CD14-positive monocyte (primary cell): ENCODE measurements at regions not wholly inside any gene's neighbourhood (a gene's known extent, or its start where the extent isn't known, plus 50 kb on each side); places are given as distances from the start of the nearest gene placed in this dataset.

Experiments
- DNase-seq, 3 donors: peaks; one replicate each; pipeline ENCODE4 v3.0.0-alpha.2; 2011 to 2022
- H2AFZ ChIP-seq: 2 replicates; pipeline ENCODE4 v1.6.0; 2012; ENCODE audit warnings: mild to moderate bottlenecking, low read depth, low read length, inconsistent platforms; ENCODE audit not compliant: insufficient read depth, poor library complexity, severe bottlenecking
- H3K27ac ChIP-seq, 2 donors: 1 replicate in 1 of 2; 2 replicates in 1 of 2; pipeline ENCODE4 v1.5.1; 2012 to 2013; ENCODE audit warnings: low read length in 2 of 2, control low read depth in 1 of 2, inconsistent platforms in 1 of 2, low read depth in 1 of 2, mild to moderate bottlenecking in 1 of 2
- H3K27me3 ChIP-seq, 2 donors: one replicate each; pipeline versions ENCODE4 v1.6.0 to v1.6.1; 2011 to 2013; ENCODE audit warnings: low read length in 2 of 2; ENCODE audit not compliant: control insufficient read depth in 2 of 2, insufficient read depth in 2 of 2
- H3K36me3 ChIP-seq, 2 donors: replicated peaks in 1 of 2; 1 replicate in 1 of 2; 2 replicates in 1 of 2; pipeline versions ENCODE4 v1.5.1 to v1.6.1; 2012 to 2013; ENCODE audit warnings: low read length in 2 of 2, control low read depth in 1 of 2, inconsistent platforms in 1 of 2, mild to moderate bottlenecking in 1 of 2; ENCODE audit not compliant: insufficient read depth in 2 of 2, control insufficient read depth in 1 of 2
- H3K4me1 ChIP-seq, 2 donors: 1 replicate in 1 of 2; 2 replicates in 1 of 2; pipeline versions ENCODE4 v1.5.1 to v1.6.1; 2012 to 2013; ENCODE audit warnings: low read length in 2 of 2, control low read depth in 1 of 2, inconsistent platforms in 1 of 2, mild to moderate bottlenecking in 1 of 2, moderate library complexity in 1 of 2; ENCODE audit not compliant: insufficient read depth in 2 of 2, control insufficient read depth in 1 of 2
- H3K4me2 ChIP-seq: replicated peaks from 2 replicates; pipeline ENCODE3; 2012; ENCODE audit warnings: low read length, moderate library complexity, mild to moderate bottlenecking; ENCODE audit not compliant: poor library complexity, severe bottlenecking; ENCODE audit errors: extremely low read depth
- H3K4me3 ChIP-seq, 3 experiments: fragments of 200-600 bp in 1 of 3; sonication (generic) in 1 of 3; replicated peaks in 1 of 3; 1 replicate in 2 of 3; 2 replicates in 1 of 3; pipeline ENCODE4 v1.5.1; 2011 to 2013; ENCODE audit warnings: low read length in 3 of 3, mild to moderate bottlenecking in 3 of 3, control low read depth in 2 of 3, low read depth in 2 of 3, inconsistent platforms in 1 of 3, moderate library complexity in 1 of 3
- H3K79me2 ChIP-seq: 2 replicates; pipeline ENCODE4 v1.6.0; 2012; ENCODE audit warnings: mild to moderate bottlenecking, control low read depth, inconsistent platforms, low read length, moderate library complexity; ENCODE audit not compliant: insufficient read depth
- H3K9ac ChIP-seq: 2 replicates; pipeline ENCODE4 v1.6.0; 2017; ENCODE audit warnings: low read length, mild to moderate bottlenecking; ENCODE audit not compliant: insufficient read depth, poor library complexity, severe bottlenecking
- H3K9me3 ChIP-seq, 2 donors: replicated peaks in 1 of 2; 1 replicate in 1 of 2; 2 replicates in 1 of 2; pipeline versions ENCODE4 v1.5.1 to v1.6.1; 2012 to 2013; ENCODE audit warnings: low read length in 2 of 2, control low read depth in 1 of 2; ENCODE audit not compliant: control insufficient read depth in 1 of 2, insufficient read depth in 1 of 2
- H4K20me1 ChIP-seq: 2 replicates; pipeline ENCODE4 v1.6.0; 2012; ENCODE audit warnings: mild to moderate bottlenecking, low read length, control low read depth, moderate library complexity; ENCODE audit not compliant: insufficient read depth
- H3K27ac Mint-ChIP-seq, 7 donors: one replicate each; pipeline ENCODE4 v1.8.0; 2020; ENCODE audit warnings: mild to moderate bottlenecking in 7 of 7, mixed read lengths in 7 of 7, moderate library complexity in 6 of 7, inconsistent platforms in 2 of 7
- H3K27me3 Mint-ChIP-seq, 3 donors: one replicate each; pipeline ENCODE4 v1.8.0; 2021 to 2022; ENCODE audit warnings: low read depth in 3 of 3, mild to moderate bottlenecking in 3 of 3, mixed read lengths in 3 of 3, moderate library complexity in 3 of 3, inconsistent platforms in 1 of 3
- H3K36me3 Mint-ChIP-seq, 2 donors: one replicate each; pipeline ENCODE4 v1.8.0; 2020; ENCODE audit warnings: mixed read lengths in 2 of 2, inconsistent platforms in 1 of 2, mild to moderate bottlenecking in 1 of 2
- H3K4me1 Mint-ChIP-seq: one replicate; pipeline ENCODE4 v1.8.0; 2020; ENCODE audit warnings: mild to moderate bottlenecking, mixed read lengths
- H3K4me3 Mint-ChIP-seq, 2 donors: one replicate each; pipeline ENCODE4 v1.8.0; 2020; ENCODE audit warnings: mild to moderate bottlenecking in 2 of 2, mixed read lengths in 2 of 2, moderate library complexity in 1 of 2
- H3K9me3 Mint-ChIP-seq, 7 donors: one replicate each; pipeline ENCODE4 v1.8.0; 2020 to 2022; ENCODE audit warnings: mixed read lengths in 7 of 7, mild to moderate bottlenecking in 6 of 7, moderate library complexity in 6 of 7, inconsistent platforms in 2 of 7
- CTCF ChIP-seq: fragments of 200-600 bp; IDR thresholded peaks from one replicate; pipeline ENCODE4 v1.8.0; 2022; ENCODE audit warnings: antibody characterized with exemption, mild to moderate bottlenecking
- WGBS: methylation state at CpG from one replicate; pipeline ENCODE4 v1.1.5; 2013; ENCODE audit warnings: missing lambda C conversion rate; ENCODE audit not compliant: insufficient coverage; 5-methylcytosine and 5-hydroxymethylcytosine counted together
- intact Hi-C, 2 donors: fragments of 100-400 bp; cut with micrococcal nuclease; formaldehyde crosslinking; loops; one replicate each; pipeline versions ENCODE4 v1.15.0 to v1.15.1; 2023

- peaks cover 0 to 9% of the 10 kb centered on the region in 2 donors for H3K9me3 ChIP-seq
- no peaks in the 10 kb centered on the region for H3K27me3 ChIP-seq
- H3K27ac ChIP-seq: no peak overlapping the region
- H3K4me1 ChIP-seq: no peaks in the 10 kb centered on the region
- H3K4me3 ChIP-seq: no peak overlapping the region
- no peak overlapping the region for H3K9ac ChIP-seq
- H3K36me3 Mint-ChIP-seq: no peaks in the 10 kb centered on the region
- H3K36me3 ChIP-seq: no peaks in the 10 kb centered on the region
- H3K9me3 Mint-ChIP-seq: peaks cover 0 to 10% (median 3%) of the 10 kb centered on the region in 7 donors
- no peak for DNase-seq
- intact Hi-C loops: no loop called here
- no peaks in the 10 kb centered on the region for H4K20me1 ChIP-seq
- H3K4me3 Mint-ChIP-seq: no peak overlapping the region
- no peaks in the 10 kb centered on the region for H3K79me2 ChIP-seq
- H3K27ac Mint-ChIP-seq: no peak overlapping the region
- no peaks in the 10 kb centered on the region for H3K27me3 Mint-ChIP-seq
- no peak overlapping the region for H3K4me2 ChIP-seq
- no CpG with 5 or more reads among the region's 1 CpG for WGBS
- H2AFZ ChIP-seq: no peak overlapping the region
- no peak for TF ChIP-seq CTCF
- H3K4me1 Mint-ChIP-seq: no peaks in the 10 kb centered on the region
Measured at GRCh38 chr14:28570391-28570790, 196.2 kb upstream of the FOXG1 start.

GRCh38 chr14:28571636-28572035 is 195.0 kb upstream of the FOXG1 start:
- intact Hi-C loops: no loop called here

More at GRCh38 chr14:28571636-28572035, 195.0 kb upstream of the FOXG1 start:
- Histone ChIP-seq H3K79me2 (no peaks in the 10 kb centered on the region), H3K9ac (no peak overlapping the region), H3K4me2 (no peak overlapping the region), H3K4me1 (no peaks in the 10 kb centered on the region), H4K20me1 (no peaks in the 10 kb centered on the region), H3K27me3 (no peaks in the 10 kb centered on the region), H3K27ac (no peak overlapping the region), H3K9me3 (peaks cover 0 to 9% of the 10 kb centered on the region in 2 donors), H2AFZ (no peak overlapping the region), H3K36me3 (no peaks in the 10 kb centered on the region), H3K4me3 (no peak overlapping the region)
- DNase-seq: no peak
- no peak overlapping the region for H3K27ac Mint-ChIP-seq
- H3K4me3 Mint-ChIP-seq: no peak overlapping the region
- H3K27me3 Mint-ChIP-seq: no peaks in the 10 kb centered on the region
- no peak for TF ChIP-seq CTCF
- H3K36me3 Mint-ChIP-seq: no peaks in the 10 kb centered on the region
- H3K4me1 Mint-ChIP-seq: no peaks in the 10 kb centered on the region
- WGBS: no CpG with 5 or more reads among the region's 2 CpGs
- peaks cover 0 to 10% (median 3%) of the 10 kb centered on the region in 7 donors for H3K9me3 Mint-ChIP-seq
